IMR-90 (cell line): ENCODE measurements at regions not wholly inside any gene's neighbourhood (a gene's known extent, or its start where the extent isn't known, plus 50 kb on each side); places are given as distances from the start of the nearest gene placed in this dataset.
"Not testable (repeated sequence)": the region's sequence is repeated elsewhere in the genome, so short reads cannot be mapped to it uniquely, and the experiment has no call there.

Experiments used
- ATAC-seq: fragments of 200-7000 bp; cut with Tn5 transposase; 2 replicates; pipeline ENCODE4 v1.9.1; 2020; ENCODE audit warnings: low read depth, mild to moderate bottlenecking, moderate library complexity
- BruUV-seq: library from RNA; stranded (reverse); fragments of 400-500 nt; replicated peaks from 2 replicates; lab custom pipeline; 2021; lab: Mats Ljungman, UMichigan
- CTCF ChIA-PET: fragments of 300-600 bp; formaldehyde crosslinking; extraction: SDS; loops from one replicate; lab custom pipeline; 2021; ENCODE audit warnings: antibody characterized with exemption; lab: Yijun Ruan, JAX
- POLR2A ChIA-PET: fragments of 300-600 bp; sonication (Branson Sonifier 250); formaldehyde crosslinking; loops from one replicate; lab custom pipeline; 2022; ENCODE audit warnings: antibody characterized with exemption; ENCODE audit not compliant: unreplicated experiment; lab: Charles Lee
- DNase-seq: peaks from one replicate; pipeline ENCODE4 v3.0.0; 2013
- H2AFZ ChIP-seq: replicated peaks from 2 replicates; pipeline ENCODE3; 2013; ENCODE audit warnings: low read length, mild to moderate bottlenecking; ENCODE audit not compliant: poor library complexity
- H2AK5ac ChIP-seq: 2 replicates; pipeline ENCODE4 v1.6.1; 2013; ENCODE audit warnings: low read depth, low read length, inconsistent platforms
- H2AK9ac ChIP-seq: replicated peaks from 2 replicates; pipeline ENCODE3; 2013; ENCODE audit warnings: mild to moderate bottlenecking, low read depth, low read length, moderate library complexity; ENCODE audit not compliant: poor library complexity
- H2BK120ac ChIP-seq: 2 replicates; pipeline ENCODE4 v1.6.1; 2013; ENCODE audit warnings: low read depth, low read length, inconsistent platforms
- H2BK15ac ChIP-seq: 3 replicates; pipeline ENCODE4 v1.6.1; 2013; ENCODE audit warnings: low read depth, low read length, inconsistent platforms
- H2BK20ac ChIP-seq: 2 replicates; pipeline ENCODE4 v1.6.1; 2013; ENCODE audit warnings: low read depth, mild to moderate bottlenecking, inconsistent platforms, low read length, moderate library complexity
- H2BK5ac ChIP-seq: 2 replicates; pipeline ENCODE4 v1.6.1; 2013; ENCODE audit warnings: mild to moderate bottlenecking, low read depth, low read length, inconsistent platforms; ENCODE audit not compliant: poor library complexity, severe bottlenecking
- H3K14ac ChIP-seq: replicated peaks from 2 replicates; pipeline ENCODE4 v1.6.1; 2013; ENCODE audit warnings: low read depth, low read length, inconsistent platforms
- H3K18ac ChIP-seq: 2 replicates; pipeline ENCODE4 v1.6.1; 2013; ENCODE audit warnings: low read depth, low read length, control low read depth
- H3K23ac ChIP-seq: 2 replicates; pipeline ENCODE4 v1.6.1; 2013; ENCODE audit warnings: low read depth, low read length, inconsistent platforms
- H3K27ac ChIP-seq: 2 replicates; pipeline ENCODE4 v1.5.1; 2013; ENCODE audit warnings: mild to moderate bottlenecking, control low read depth, low read length; ENCODE audit not compliant: insufficient read depth
- H3K27me3 ChIP-seq: 2 replicates; pipeline ENCODE4 v1.6.1; 2013; ENCODE audit warnings: low read length; ENCODE audit not compliant: control insufficient read depth, insufficient read depth
- H3K36me3 ChIP-seq: 2 replicates; pipeline ENCODE4 v1.6.1; 2013; ENCODE audit warnings: low read length, mixed read lengths; ENCODE audit not compliant: control insufficient read depth, insufficient read depth
- H3K4ac ChIP-seq: 2 replicates; pipeline ENCODE4 v1.6.1; 2013; ENCODE audit warnings: low read depth, low read length, inconsistent platforms
- H3K4me1 ChIP-seq: 2 replicates; pipeline ENCODE4 v1.6.1; 2013; ENCODE audit warnings: low read length, mixed read lengths; ENCODE audit not compliant: control insufficient read depth, insufficient read depth
- H3K4me2 ChIP-seq: 2 replicates; pipeline ENCODE4 v1.6.1; 2013; ENCODE audit warnings: low read depth, mild to moderate bottlenecking, control low read depth, low read length, moderate library complexity
- H3K4me3 ChIP-seq: 2 replicates; pipeline ENCODE4 v1.5.1; 2013; ENCODE audit warnings: low read depth, mild to moderate bottlenecking, control low read depth, low read length, moderate library complexity; ENCODE audit not compliant: insufficient read depth
- H3K56ac ChIP-seq: 2 replicates; pipeline ENCODE4 v1.6.1; 2013; ENCODE audit warnings: low read length, inconsistent platforms; ENCODE audit not compliant: insufficient read depth; ENCODE audit errors: extremely low read depth
- H3K79me1 ChIP-seq, 2 experiments: 2 replicates each; pipeline ENCODE4 v1.6.1; 2013; ENCODE audit warnings: low read length in 2 of 2, inconsistent platforms in 1 of 2, low read depth in 1 of 2
- H3K9ac ChIP-seq: 2 replicates; pipeline ENCODE4 v1.6.1; 2013; ENCODE audit warnings: low read depth, low read length, control low read depth
- H3K9me1 ChIP-seq: 2 replicates; pipeline ENCODE4 v1.6.1; 2013; ENCODE audit warnings: low read length, inconsistent platforms; ENCODE audit not compliant: insufficient read depth
- H3K9me3 ChIP-seq: 2 replicates; pipeline ENCODE4 v1.6.1; 2013; ENCODE audit warnings: low read length; ENCODE audit not compliant: control insufficient read depth, insufficient read depth
- H4K20me1 ChIP-seq: 2 replicates; pipeline ENCODE4 v1.6.1; 2013; ENCODE audit warnings: low read length, inconsistent platforms; ENCODE audit not compliant: insufficient read depth
- H4K5ac ChIP-seq: 2 replicates; pipeline ENCODE4 v1.6.1; 2013; ENCODE audit warnings: mild to moderate bottlenecking, low read depth, low read length, control low read depth
- H4K8ac ChIP-seq, 2 experiments: 2 replicates each; pipeline ENCODE4 v1.6.1; 2013; ENCODE audit warnings: low read depth in 2 of 2, low read length in 2 of 2, control low read depth in 1 of 2, inconsistent platforms in 1 of 2
- H4K91ac ChIP-seq: 2 replicates; pipeline ENCODE4 v1.6.1; 2013; ENCODE audit warnings: low read depth, low read length, inconsistent platforms; ENCODE audit not compliant: insufficient read depth
- WGBS, 2 experiments: methylation state at CpG; one replicate each; pipeline versions ENCODE4 v1.1.5 to v1.1.7; 2013; ENCODE audit warnings: missing lambda C conversion rate in 2 of 2; ENCODE audit not compliant: insufficient read length in 1 of 2; ENCODE audit errors: extremely low coverage in 2 of 2; 5-methylcytosine and 5-hydroxymethylcytosine counted together
- dilution Hi-C: fragments of 300-500 bp; cut with HindIII; formaldehyde crosslinking; loops from one replicate; pipeline ENCODE4 v1.14.3; 2018; ENCODE audit warnings: low sequenced_read_pairs; ENCODE audit not compliant: unreplicated experiment
- in situ Hi-C: fragments of 300-500 bp; cut with MboI; formaldehyde crosslinking; loops from 3 replicates; pipeline ENCODE4 v1.14.3; 2019; ENCODE audit warnings: low sequenced_read_pairs, inconsistent platforms, mixed read lengths
- intact Hi-C: fragments of 100-400 bp; cut with micrococcal nuclease; formaldehyde crosslinking; loops from 2 replicates; pipeline ENCODE4 v1.10.0; 2022

DNA sequence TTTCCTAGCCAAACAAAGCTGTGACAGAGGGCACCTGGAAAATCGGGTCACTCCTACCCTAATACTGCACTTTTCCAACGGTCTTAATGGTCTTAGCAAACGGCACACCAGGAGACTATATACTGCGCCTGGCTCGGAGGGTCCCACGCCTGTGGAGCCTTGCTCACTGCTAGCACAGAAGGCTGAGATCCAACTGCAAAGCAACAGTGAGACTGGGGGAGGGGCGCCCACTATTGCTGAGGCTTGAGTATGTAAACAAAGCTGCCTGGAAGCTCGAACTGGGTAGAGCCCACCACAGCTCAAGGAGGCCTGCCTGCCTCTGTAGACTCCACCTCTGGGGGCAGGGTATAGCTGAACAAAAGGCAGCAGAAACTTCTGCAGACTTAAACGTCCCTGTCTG, 931.7 kb upstream of the ATXN7L3B start:
- H3K4me3 ChIP-seq, H2AK5ac ChIP-seq, H2BK20ac ChIP-seq, H3K27ac ChIP-seq, dilution Hi-C loops, H4K20me1 ChIP-seq, DNase-seq, H3K9me1 ChIP-seq, H3K9ac ChIP-seq, H2BK5ac ChIP-seq, POLR2A ChIA-PET, CTCF ChIA-PET, ATAC-seq, H2BK120ac ChIP-seq, H3K56ac ChIP-seq, in situ Hi-C loops, H2AFZ ChIP-seq, H4K5ac ChIP-seq, H4K8ac ChIP-seq, intact Hi-C loops, H2BK15ac ChIP-seq, H3K14ac ChIP-seq, H3K18ac ChIP-seq, H3K4me2 ChIP-seq, H3K23ac ChIP-seq, H2AK9ac ChIP-seq, H3K9me3 ChIP-seq, BruUV-seq, H3K27me3 ChIP-seq, H3K79me1 ChIP-seq, H3K36me3 ChIP-seq, H3K4ac ChIP-seq, H3K4me1 ChIP-seq, H4K91ac ChIP-seq: not testable (repeated sequence)
- 40% methylated on average over 1 of the region's 9 CpGs; no CpG with 5 or more reads in 1 of the 2 experiments for WGBS, 2 experiments
